GM12891 (cell line): ENCODE measurements at regions not wholly inside any gene's neighbourhood (a gene's known extent, or its start where the extent isn't known, plus 50 kb on each side); places are given as distances from the start of the nearest gene placed in this dataset.

Experiments used
- PAX5 ChIP-seq: IDR thresholded peaks from 2 replicates; pipeline ENCODE4 v1.6.1; 2011; ENCODE audit warnings: low read length, moderate library complexity, mild to moderate bottlenecking; ENCODE audit not compliant: insufficient read depth, severe bottlenecking
- POLR2A ChIP-seq: IDR thresholded peaks from 2 replicates; pipeline ENCODE4 v1.6.1; 2011; ENCODE audit warnings: low read depth, low read length, control low read depth
- POLR2AphosphoS5 ChIP-seq: IDR thresholded peaks from 2 replicates; pipeline ENCODE4 v1.6.1; 2011; ENCODE audit warnings: low read depth, low read length, control low read depth
- POU2F2 ChIP-seq: IDR thresholded peaks from 2 replicates; pipeline ENCODE4 v1.6.1; 2011; ENCODE audit warnings: low read depth, mild to moderate bottlenecking, control low read depth, low read length, moderate library complexity
- SPI1 ChIP-seq: IDR thresholded peaks from 2 replicates; pipeline ENCODE4 v1.6.1; 2011; ENCODE audit warnings: low read depth, low read length, control low read depth
- TAF1 ChIP-seq: IDR thresholded peaks from 2 replicates; pipeline ENCODE4 v1.6.1; 2011; ENCODE audit warnings: low read depth, low read length, control low read depth

DNA sequence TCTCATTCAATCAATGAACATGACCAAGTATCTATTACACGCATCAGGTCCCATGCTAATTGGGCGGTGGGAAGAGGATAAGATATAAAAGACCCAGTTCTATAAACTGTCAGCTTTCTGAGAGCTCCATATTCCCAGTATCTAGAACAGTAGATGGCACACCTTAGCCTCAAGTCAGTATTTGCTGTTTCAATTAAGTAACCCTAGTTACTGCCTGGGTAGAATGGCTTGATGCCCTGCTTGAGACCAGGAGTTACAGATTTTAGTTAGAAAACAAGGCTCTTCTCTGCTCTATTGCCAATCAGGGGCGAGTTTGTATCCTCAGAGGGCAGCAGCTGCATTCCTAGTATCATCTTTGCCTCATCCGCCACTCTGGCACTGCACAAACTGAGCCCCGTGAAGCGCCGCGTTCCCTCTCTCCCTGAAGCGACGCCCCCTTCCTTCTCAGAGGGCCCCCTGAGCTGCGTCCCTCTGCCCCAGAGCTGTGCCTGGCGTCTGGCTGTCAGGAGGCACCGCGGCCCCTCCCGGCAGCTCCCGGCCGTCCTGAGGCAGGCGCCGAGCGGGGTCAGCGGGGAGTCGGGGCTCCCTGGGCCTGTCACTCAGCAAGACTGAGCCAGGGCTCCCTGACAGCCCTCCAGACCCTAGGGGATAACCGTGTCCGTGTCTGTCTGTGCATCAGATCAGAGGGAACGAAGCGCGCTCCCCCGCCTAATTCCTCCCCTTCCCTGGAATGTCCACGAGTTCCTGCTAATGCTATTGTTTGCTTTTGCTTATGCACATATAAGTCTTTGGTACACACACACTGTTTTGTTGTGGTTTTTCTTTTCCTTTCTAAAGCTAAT is 212.4 kb upstream of the TTC29 start:
- TF ChIP-seq POLR2A = no peak
- no peak for TF ChIP-seq POLR2AphosphoS5
- no peak for TF ChIP-seq PAX5
- no peak for TF ChIP-seq TAF1
- TF ChIP-seq POU2F2 = no peak
- no peak for TF ChIP-seq SPI1
